ENCODE measurements at regions not wholly inside any gene's neighbourhood (a gene's known extent, or its start where the extent isn't known, plus 50 kb on each side); places are given as distances from the start of the nearest gene placed in this dataset.

DNA sequence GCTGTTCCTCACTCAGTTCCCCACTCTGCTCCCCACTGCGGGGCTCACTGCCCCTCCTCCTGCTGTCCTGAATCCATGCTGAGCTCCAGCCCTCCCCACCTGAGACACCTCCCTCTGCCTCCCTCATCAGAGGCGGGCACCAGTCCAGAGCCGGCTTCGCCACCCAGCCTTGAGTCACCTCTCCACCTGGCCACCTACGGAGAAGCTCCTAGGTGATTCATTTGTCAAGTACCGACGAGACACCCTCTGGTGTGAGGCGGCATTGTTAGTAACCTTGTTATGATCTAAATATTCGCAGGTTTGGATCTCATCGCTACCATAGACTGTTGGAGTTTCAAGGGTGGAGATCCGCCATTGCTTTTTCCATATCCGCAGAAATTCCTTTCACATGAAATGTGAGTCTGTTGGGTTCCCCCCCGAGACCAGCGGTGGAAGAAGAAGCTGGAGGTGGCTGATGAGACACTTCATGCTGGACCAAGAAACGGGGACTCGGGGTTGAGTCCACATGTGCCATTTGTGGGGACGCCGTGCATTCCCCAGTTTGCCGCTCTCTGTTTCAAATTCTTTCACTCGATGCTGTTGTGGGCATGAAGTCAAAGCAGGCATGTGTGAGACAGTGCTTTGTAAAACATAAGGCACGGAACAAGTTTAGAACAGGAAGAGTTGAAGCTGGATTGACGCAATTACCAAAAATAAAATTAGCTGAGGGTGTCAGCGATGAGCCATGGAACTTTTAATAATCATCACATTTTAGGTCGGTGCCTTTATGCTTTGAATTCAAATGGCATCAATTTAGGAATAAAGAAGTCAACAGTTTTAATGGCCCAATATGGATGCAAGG is 259.8 kb upstream of the HDAC4 start:
- intact Hi-C loops (cut with micrococcal nuclease; ENCODE audit: unreplicated experiment): no loop called here
- RAD21 ChIA-PET (ENCODE audit: unreplicated experiment): no interaction called here
- WGBS (ENCODE audit: insufficient coverage, insufficient replicate concordance, low lambda C conversion rate, missing lambda C conversion rate): 54% methylated on average over 24 of the region's 24 CpGs
- no peak for TF ChIP-seq ZNF274 (IDR thresholded peaks at IDR 0.05; ENCODE audit: insufficient read depth, insufficient read length)
- TF ChIP-seq YBX1 (IDR thresholded peaks at IDR 0.05): no peak
- TF ChIP-seq RBBP5 (conservative IDR thresholded peaks at IDR 0.05): no peak
- no peak for TF ChIP-seq EP300 (IDR thresholded peaks at IDR 0.05; ENCODE audit: borderline replicate concordance in 1 of 2, control insufficient read depth in 1 of 2, low read depth in 2 of 2, low read length in 2 of 2)
- no peak for TF ChIP-seq KLF5 (IDR thresholded peaks at IDR 0.05; ENCODE audit: partially characterized antibody)
- TF ChIP-seq, protein P1, sequence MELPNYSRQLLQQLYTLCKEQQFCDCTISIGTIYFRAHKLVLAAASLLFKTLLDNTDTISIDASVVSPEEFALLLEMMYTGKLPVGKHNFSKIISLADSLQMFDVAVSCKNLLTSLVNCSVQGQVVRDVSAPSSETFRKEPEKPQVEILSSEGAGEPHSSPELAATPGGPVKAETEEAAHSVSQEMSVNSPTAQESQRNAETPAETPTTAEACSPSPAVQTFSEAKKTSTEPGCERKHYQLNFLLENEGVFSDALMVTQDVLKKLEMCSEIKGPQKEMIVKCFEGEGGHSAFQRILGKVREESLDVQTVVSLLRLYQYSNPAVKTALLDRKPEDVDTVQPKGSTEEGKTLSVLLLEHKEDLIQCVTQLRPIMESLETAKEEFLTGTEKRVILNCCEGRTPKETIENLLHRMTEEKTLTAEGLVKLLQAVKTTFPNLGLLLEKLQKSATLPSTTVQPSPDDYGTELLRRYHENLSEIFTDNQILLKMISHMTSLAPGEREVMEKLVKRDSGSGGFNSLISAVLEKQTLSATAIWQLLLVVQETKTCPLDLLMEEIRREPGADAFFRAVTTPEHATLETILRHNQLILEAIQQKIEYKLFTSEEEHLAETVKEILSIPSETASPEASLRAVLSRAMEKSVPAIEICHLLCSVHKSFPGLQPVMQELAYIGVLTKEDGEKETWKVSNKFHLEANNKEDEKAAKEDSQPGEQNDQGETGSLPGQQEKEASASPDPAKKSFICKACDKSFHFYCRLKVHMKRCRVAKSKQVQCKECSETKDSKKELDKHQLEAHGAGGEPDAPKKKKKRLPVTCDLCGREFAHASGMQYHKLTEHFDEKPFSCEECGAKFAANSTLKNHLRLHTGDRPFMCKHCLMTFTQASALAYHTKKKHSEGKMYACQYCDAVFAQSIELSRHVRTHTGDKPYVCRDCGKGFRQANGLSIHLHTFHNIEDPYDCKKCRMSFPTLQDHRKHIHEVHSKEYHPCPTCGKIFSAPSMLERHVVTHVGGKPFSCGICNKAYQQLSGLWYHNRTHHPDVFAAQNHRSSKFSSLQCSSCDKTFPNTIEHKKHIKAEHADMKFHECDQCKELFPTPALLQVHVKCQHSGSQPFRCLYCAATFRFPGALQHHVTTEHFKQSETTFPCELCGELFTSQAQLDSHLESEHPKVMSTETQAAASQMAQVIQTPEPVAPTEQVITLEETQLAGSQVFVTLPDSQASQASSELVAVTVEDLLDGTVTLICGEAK (IDR thresholded peaks at IDR 0.05; ENCODE audit: borderline replicate concordance): no peak
- TF ChIP-seq HDGF (IDR thresholded peaks at IDR 0.05): no peak
- no peak for TF ChIP-seq SMARCA5 (IDR thresholded peaks at IDR 0.05)
- TF ChIP-seq NFYB (IDR thresholded peaks at IDR 0.05; ENCODE audit: insufficient read depth, low read depth, low read length): no peak
- TF ChIP-seq, protein P2, sequence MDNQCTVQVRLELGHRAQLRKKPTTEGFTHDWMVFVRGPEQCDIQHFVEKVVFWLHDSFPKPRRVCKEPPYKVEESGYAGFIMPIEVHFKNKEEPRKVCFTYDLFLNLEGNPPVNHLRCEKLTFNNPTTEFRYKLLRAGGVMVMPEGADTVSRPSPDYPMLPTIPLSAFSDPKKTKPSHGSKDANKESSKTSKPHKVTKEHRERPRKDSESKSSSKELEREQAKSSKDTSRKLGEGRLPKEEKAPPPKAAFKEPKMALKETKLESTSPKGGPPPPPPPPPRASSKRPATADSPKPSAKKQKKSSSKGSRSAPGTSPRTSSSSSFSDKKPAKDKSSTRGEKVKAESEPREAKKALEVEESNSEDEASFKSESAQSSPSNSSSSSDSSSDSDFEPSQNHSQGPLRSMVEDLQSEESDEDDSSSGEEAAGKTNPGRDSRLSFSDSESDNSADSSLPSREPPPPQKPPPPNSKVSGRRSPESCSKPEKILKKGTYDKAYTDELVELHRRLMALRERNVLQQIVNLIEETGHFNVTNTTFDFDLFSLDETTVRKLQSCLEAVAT (IDR thresholded peaks at IDR 0.05): no peak
- TF ChIP-seq BCL11A (IDR thresholded peaks at IDR 0.05; ENCODE audit: low read depth, low read length): no peak
- TF ChIP-seq SMAD5 (IDR thresholded peaks at IDR 0.05; ENCODE audit: low read depth): no peak
- no peak for TF ChIP-seq RAD21 (IDR thresholded peaks at IDR 0.05; ENCODE audit: insufficient read depth, low read depth, low read length)
- TF ChIP-seq RCOR1 (conservative IDR thresholded peaks at IDR 0.05; ENCODE audit: low read depth, low read length): no peak
- TF ChIP-seq SIX5 (IDR thresholded peaks at IDR 0.05; ENCODE audit: low read depth, low read length, severe bottlenecking): no peak
- no peak for TF ChIP-seq IKZF2 (IDR thresholded peaks at IDR 0.05)
- TF ChIP-seq KDM1A (IDR thresholded peaks at IDR 0.05; ENCODE audit: borderline replicate concordance): no peak
- TF ChIP-seq SMAD1 (IDR thresholded peaks at IDR 0.05; ENCODE audit: low read depth, partially characterized antibody): no peak

More for the DNA sequence above, 259.8 kb upstream of the HDAC4 start:
- H3K36me3 ChIP-seq (ENCODE audit: control insufficient read depth in 2 of 2, insufficient read depth in 2 of 2, low read length in 1 of 2): no peaks in the 10 kb centered on the region
- in situ Hi-C loops (cut with MboI): no loop called here
- ChIA-PET SMC1A (ENCODE audit: uncharacterized antibody, unreplicated experiment) (no interaction called here), POLR2A (no interaction called here), CTCF (no interaction called here)
- no peaks in the 10 kb centered on the region for H3K9me3 ChIP-seq (replicated peaks; ENCODE audit: control insufficient read depth, insufficient read depth, low read length)
- no peak overlapping the region for H3K4me3 ChIP-seq
- no TSS peak for BruUV-seq (replicated peaks)
- H3K79me2 ChIP-seq (ENCODE audit: control insufficient read depth, insufficient read depth, low read length): no peaks in the 10 kb centered on the region
- no peak overlapping the region for H2AFZ ChIP-seq (ENCODE audit: control insufficient read depth, low read depth, low read length)
- no peak overlapping the region for H3K9ac ChIP-seq (ENCODE audit: control insufficient read depth, insufficient read depth, low read length)
- no peaks in the 10 kb centered on the region for H4K20me1 ChIP-seq (ENCODE audit: control insufficient read depth, insufficient read depth)
- no peak for ATAC-seq
- no peak for DNase-seq (ENCODE audit: low read depth, low spot score)
- FAIRE-seq: no peak
- no peaks in the 10 kb centered on the region; a peak in 1 of 4 replicates for H3K27me3 ChIP-seq (replicated peaks in 1 of 2; ENCODE audit: control insufficient read depth in 2 of 2, insufficient read depth in 2 of 2, low read length in 1 of 2)
- no peak overlapping the region for H3K4me2 ChIP-seq (ENCODE audit: control insufficient read depth, insufficient read depth)
- H3K27ac ChIP-seq (ENCODE audit: control insufficient read depth, insufficient read depth): no peak overlapping the region
- no peaks in the 10 kb centered on the region for H3K4me1 ChIP-seq (ENCODE audit: control insufficient read depth, insufficient read depth, low read length)

Data from GM12878 (cell line).